GM12878 (cell line): ENCODE measurements at regions not wholly inside any gene's neighbourhood (a gene's known extent, or its start where the extent isn't known, plus 50 kb on each side); places are given as distances from the start of the nearest gene placed in this dataset.

ENCODE experiments used
- CTCF ChIP-seq, 3 experiments: IDR thresholded peaks in 2 of 3; conservative IDR thresholded peaks in 1 of 3; 2 replicates each; pipeline ENCODE4 v1.5.1; 2011; ENCODE audit warnings: low read depth in 3 of 3, low read length in 3 of 3, mild to moderate bottlenecking in 3 of 3, control low read depth in 2 of 3, moderate library complexity in 2 of 3, inconsistent platforms in 1 of 3, mixed read lengths in 1 of 3; ENCODE audit not compliant: control insufficient read depth in 2 of 3, insufficient read depth in 1 of 3; ENCODE audit errors: extremely low read depth in 1 of 3
- EP300 ChIP-seq, 2 experiments: fragments of 150-350 bp in 1 of 2; IDR thresholded peaks; 2 replicates each; pipeline ENCODE4 v1.6.1; 2011 to 2012; ENCODE audit warnings: low read depth in 2 of 2, low read length in 2 of 2, borderline replicate concordance in 1 of 2, improper control_type of control experiment in 1 of 2, inconsistent platforms in 1 of 2; ENCODE audit not compliant: control insufficient read depth in 1 of 2
- EZH2 ChIP-seq: IDR thresholded peaks from 2 replicates; pipeline ENCODE4 v1.6.1; 2012; ENCODE audit warnings: low read depth, mild to moderate bottlenecking, control low read depth, inconsistent platforms, low read length, borderline replicate concordance; ENCODE audit not compliant: control insufficient read depth
- HDAC6 ChIP-seq: fragments of 200-600 bp; sonication (generic); IDR thresholded peaks from one replicate; pipeline ENCODE4 v1.8.0; 2017; ENCODE audit warnings: antibody characterized with exemption; ENCODE audit not compliant: unreplicated experiment
- MAX ChIP-seq: IDR thresholded peaks from 2 replicates; pipeline ENCODE4 v1.6.1; 2012; ENCODE audit warnings: low read depth, low read length, improper control_type of control experiment
- MYB ChIP-seq: fragments of 150-350 bp; IDR thresholded peaks from 2 replicates; pipeline ENCODE4 v1.6.1; 2014; ENCODE audit warnings: mild to moderate bottlenecking, low read depth, low read length, borderline replicate concordance
- PKNOX1 ChIP-seq: fragments of 450-650 bp; IDR thresholded peaks from 2 replicates; pipeline ENCODE4 v1.6.1; 2016; ENCODE audit warnings: mild to moderate bottlenecking
- SMARCA5 ChIP-seq: fragments of 450-650 bp; IDR thresholded peaks from 2 replicates; pipeline ENCODE4 v1.6.1; 2017; ENCODE audit warnings: mild to moderate bottlenecking
- SPI1 ChIP-seq: IDR thresholded peaks from 2 replicates; pipeline ENCODE4 v1.6.1; 2011; ENCODE audit warnings: low read depth, mild to moderate bottlenecking, low read length, moderate library complexity, borderline replicate concordance; ENCODE audit not compliant: insufficient read depth
- TAF1 ChIP-seq: IDR thresholded peaks from 2 replicates; pipeline ENCODE4 v1.6.1; 2011; ENCODE audit warnings: mild to moderate bottlenecking, low read depth, low read length, borderline replicate concordance

- TF ChIP-seq MYB (no peak), TAF1 (no peak), SMARCA5 (no peak), PKNOX1 (no peak), HDAC6 (no peak), MAX (no peak), SPI1 (no peak), EZH2 (no peak), CTCF (IDR thresholded peaks at IDR 0.05 in 2 of 3, conservative IDR thresholded peaks at IDR 0.05 in 1 of 3; ENCODE audit: control insufficient read depth in 2 of 3, extremely low read depth in 1 of 3, insufficient read depth in 1 of 3, low read depth in 3 of 3, low read length in 3 of 3) (no peak), EP300 (IDR thresholded peaks at IDR 0.05; ENCODE audit: borderline replicate concordance in 1 of 2, control insufficient read depth in 1 of 2, low read depth in 2 of 2, low read length in 2 of 2) (no peak)
Observed at GRCh38 chr6:9921366-9921765, 493.5 kb downstream of the TFAP2A start.
